ENCODE measurements at regions not wholly inside any gene's neighbourhood (a gene's known extent, or its start where the extent isn't known, plus 50 kb on each side); places are given as distances from the start of the nearest gene placed in this dataset.
A peak's percentile ranks its signal among the peaks of the same experiment; 100 is the strongest.
"Not testable (repeated sequence)": the region's sequence is repeated elsewhere in the genome, so short reads cannot be mapped to it uniquely, and the experiment has no call there.

DNA sequence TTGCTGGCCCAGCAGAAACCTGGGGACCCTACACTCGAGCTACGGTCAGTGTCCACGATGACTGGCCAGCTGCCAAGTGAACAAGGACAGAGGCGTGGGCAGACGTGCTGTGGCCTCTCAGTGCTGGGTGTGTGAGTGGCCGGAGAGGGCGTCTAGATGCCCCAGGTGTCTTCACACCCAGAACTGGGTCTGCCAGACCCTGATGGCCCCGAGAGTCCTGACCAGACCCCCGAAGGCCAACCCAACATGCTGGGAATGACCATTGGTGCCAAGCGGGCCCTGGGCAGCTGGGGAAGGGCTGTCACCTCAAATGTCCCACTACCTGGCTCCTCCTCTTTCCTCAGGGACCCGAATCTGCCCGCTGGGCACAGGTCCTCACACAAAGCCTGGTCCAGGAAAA is 104.5 kb upstream of the SULF2 start:
- H3K9me3 Mint-ChIP-seq (ENCODE audit: low read depth); H3K4me3 Mint-ChIP-seq (ENCODE audit: low read depth); DNase-seq (ENCODE audit: low spot score, unreplicated experiment); H3K36me3 Mint-ChIP-seq (ENCODE audit: insufficient read depth); H3K27me3 Mint-ChIP-seq; H3K27ac Mint-ChIP-seq: not testable (repeated sequence)
- peaks cover 11% of the 10 kb centered on the region for H3K4me1 Mint-ChIP-seq (ENCODE audit: low read depth)

DNA sequence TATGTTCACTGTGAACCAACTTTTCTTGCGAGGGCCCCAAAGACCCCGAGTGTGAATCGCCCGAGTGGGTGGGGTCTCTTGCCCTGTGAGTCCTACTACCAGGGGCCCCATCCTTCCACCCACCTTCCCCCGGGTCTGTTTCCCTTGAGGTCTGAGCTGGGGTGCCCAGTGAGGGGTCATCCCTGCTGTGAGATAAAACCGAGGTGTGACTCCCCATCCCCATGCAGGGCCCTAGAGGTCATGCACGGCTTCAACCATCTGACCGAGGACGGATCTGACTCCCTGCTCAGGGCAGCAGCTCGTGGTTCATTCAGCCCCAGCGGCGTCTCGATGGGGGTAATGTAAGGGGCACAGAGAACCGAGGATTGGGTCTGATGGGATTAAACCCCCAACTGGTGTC is 103.1 kb upstream of the SULF2 start:
- TF ChIP-seq, protein P1, sequence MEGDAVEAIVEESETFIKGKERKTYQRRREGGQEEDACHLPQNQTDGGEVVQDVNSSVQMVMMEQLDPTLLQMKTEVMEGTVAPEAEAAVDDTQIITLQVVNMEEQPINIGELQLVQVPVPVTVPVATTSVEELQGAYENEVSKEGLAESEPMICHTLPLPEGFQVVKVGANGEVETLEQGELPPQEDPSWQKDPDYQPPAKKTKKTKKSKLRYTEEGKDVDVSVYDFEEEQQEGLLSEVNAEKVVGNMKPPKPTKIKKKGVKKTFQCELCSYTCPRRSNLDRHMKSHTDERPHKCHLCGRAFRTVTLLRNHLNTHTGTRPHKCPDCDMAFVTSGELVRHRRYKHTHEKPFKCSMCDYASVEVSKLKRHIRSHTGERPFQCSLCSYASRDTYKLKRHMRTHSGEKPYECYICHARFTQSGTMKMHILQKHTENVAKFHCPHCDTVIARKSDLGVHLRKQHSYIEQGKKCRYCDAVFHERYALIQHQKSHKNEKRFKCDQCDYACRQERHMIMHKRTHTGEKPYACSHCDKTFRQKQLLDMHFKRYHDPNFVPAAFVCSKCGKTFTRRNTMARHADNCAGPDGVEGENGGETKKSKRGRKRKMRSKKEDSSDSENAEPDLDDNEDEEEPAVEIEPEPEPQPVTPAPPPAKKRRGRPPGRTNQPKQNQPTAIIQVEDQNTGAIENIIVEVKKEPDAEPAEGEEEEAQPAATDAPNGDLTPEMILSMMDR (IDR thresholded peaks at IDR 0.05; ENCODE audit: unreplicated experiment): no peak
- no peak for DNase-seq (ENCODE audit: low spot score, unreplicated experiment)
- Mint-ChIP-seq H3K36me3 (ENCODE audit: insufficient read depth) (no peaks in the 10 kb centered on the region), H3K27ac (no peak overlapping the region), H3K4me1 (ENCODE audit: low read depth) (peaks cover 11% of the 10 kb centered on the region), H3K9me3 (ENCODE audit: low read depth) (no peaks in the 10 kb centered on the region), H3K4me3 (ENCODE audit: low read depth) (no peak overlapping the region), H3K27me3 (peaks cover 5% of the 10 kb centered on the region)

DNA sequence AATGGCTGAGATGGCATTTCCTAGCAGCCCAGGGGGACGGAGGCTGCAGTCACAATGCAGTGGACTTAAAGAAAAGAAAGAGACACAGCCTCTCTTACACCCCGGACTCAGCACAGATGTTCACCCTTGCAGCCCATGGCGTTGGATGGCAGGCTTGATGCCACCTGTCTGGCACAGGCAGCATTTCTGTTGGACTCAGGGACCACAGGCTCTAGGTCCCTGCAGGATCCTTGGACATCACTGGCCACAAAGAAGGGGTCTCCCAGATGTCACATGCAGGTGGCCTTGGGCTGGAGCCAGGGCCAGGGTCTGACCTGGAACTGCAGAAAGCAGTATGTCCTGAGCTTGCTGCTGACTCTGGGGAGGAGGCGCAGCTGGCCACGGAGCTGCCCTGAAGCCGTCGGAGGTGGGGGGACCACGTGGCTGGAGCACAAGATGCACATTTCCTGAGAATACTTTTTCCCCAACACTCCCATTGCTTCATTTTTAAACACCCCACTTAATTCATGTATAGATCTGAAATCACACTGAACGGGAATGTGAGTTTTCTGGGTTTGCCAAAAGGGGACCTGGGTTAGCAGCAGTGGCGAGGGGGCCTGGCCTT is 102.3 kb upstream of the SULF2 start:
- TF ChIP-seq, protein P1 (IDR thresholded peaks at IDR 0.05; ENCODE audit: unreplicated experiment): no peak
- peaks cover 5% of the 10 kb centered on the region for H3K27me3 Mint-ChIP-seq
- no peak overlapping the region for H3K4me3 Mint-ChIP-seq (ENCODE audit: low read depth)
- no peak overlapping the region for H3K27ac Mint-ChIP-seq
- H3K36me3 Mint-ChIP-seq (ENCODE audit: insufficient read depth): no peaks in the 10 kb centered on the region
- peaks cover 11% of the 10 kb centered on the region for H3K4me1 Mint-ChIP-seq (ENCODE audit: low read depth)
- DNase-seq (ENCODE audit: low spot score, unreplicated experiment): no peak
- H3K9me3 Mint-ChIP-seq (ENCODE audit: low read depth): no peaks in the 10 kb centered on the region

DNA sequence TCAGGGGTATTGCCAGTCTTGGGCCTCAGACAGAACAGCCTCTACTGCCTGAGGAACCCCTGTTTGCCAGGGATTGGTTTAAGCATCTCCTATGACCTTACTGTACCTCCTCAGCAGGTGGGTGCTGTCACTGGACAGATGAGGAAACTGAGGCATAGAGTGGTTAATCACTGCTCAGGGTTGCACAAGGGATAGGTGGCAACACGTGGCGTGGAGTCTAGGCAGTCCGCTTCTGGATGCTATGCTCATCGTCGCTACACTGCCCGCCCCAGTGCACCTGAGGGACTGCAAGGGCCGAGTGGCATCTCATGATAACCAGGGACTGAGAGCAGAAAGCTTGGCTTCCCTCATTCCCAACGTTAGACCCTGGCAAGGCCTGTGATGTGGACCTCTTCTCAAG is 101.8 kb upstream of the SULF2 start:
- peaks cover 5% of the 10 kb centered on the region for H3K27me3 Mint-ChIP-seq
- H3K9me3 Mint-ChIP-seq (ENCODE audit: low read depth): no peaks in the 10 kb centered on the region
- H3K4me1 Mint-ChIP-seq (ENCODE audit: low read depth): peaks cover 11% of the 10 kb centered on the region
- TF ChIP-seq, protein P1 (IDR thresholded peaks at IDR 0.05; ENCODE audit: unreplicated experiment): no peak
- H3K27ac Mint-ChIP-seq: peak overlapping the region; percentile 10
- H3K4me3 Mint-ChIP-seq (ENCODE audit: low read depth): no peak overlapping the region
- DNase-seq (ENCODE audit: low spot score, unreplicated experiment): no peak
- H3K36me3 Mint-ChIP-seq (ENCODE audit: insufficient read depth): no peaks in the 10 kb centered on the region

DNA sequence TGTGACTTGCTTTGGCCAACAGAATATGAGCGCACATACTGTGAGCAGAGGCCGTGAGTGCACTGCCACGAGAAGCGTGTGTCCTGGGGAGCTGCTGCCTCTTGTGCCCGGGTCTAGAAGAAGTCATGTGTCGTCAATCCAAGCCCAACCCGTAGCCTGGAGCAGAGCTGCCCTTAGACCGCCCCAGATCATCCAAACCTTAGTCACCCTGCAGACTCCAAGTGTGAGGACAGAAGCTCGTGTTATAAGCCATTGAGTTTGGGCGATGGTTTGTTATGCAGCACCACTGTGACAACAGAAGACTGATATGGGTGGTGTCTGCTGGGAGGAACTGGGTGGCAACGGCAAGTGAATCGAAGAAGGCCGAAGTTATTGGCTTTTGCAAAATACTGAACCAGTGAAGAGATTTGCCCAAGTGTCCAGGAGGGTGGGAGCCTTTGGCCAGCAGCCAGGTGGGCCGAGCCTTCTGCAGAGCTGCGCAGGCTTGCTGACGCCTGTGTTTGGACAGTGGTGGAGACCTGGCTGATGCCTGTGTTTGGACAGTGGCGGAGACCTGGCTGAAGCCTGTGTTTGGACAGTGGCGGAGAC is 101.3 kb upstream of the SULF2 start:
- no peak overlapping the region for H3K4me3 Mint-ChIP-seq (ENCODE audit: low read depth)
- no peak for DNase-seq (ENCODE audit: low spot score, unreplicated experiment)
- H3K27ac Mint-ChIP-seq: peak overlapping the region; percentile 10
- peaks cover 11% of the 10 kb centered on the region for H3K4me1 Mint-ChIP-seq (ENCODE audit: low read depth)
- H3K27me3 Mint-ChIP-seq: peaks cover 5% of the 10 kb centered on the region
- H3K9me3 Mint-ChIP-seq (ENCODE audit: low read depth): no peaks in the 10 kb centered on the region
- TF ChIP-seq, protein P1 (IDR thresholded peaks at IDR 0.05; ENCODE audit: unreplicated experiment): no peak
- H3K36me3 Mint-ChIP-seq (ENCODE audit: insufficient read depth): no peaks in the 10 kb centered on the region

DNA sequence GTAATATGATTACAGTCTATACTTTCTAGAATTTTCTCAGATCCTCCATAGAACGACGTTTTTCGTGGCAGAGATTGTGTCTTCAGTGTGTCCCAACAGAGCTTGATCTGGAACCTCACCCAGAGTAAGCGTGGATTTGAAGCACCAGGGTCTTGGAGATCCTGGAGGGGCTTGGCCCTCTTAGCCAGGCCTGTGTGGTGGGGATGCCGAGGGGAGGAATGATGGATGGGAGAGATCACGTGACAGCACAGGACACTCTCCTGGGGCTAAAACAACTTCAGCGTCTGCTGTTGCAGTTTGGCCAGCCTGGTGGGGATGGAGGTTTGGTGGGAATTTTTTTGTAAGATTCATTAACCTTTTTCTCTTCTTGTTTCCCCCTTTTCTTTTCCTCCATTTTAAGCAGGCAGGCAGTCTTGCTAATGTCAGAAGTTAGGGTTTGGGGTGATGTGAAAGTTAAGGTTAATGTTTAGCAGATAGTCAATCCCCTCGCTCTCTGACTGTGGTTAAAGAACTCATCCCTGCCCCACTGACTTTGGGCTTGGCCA is 100.7 kb upstream of the SULF2 start:
- no peaks in the 10 kb centered on the region for H3K36me3 Mint-ChIP-seq (ENCODE audit: insufficient read depth)
- peaks cover 5% of the 10 kb centered on the region for H3K27me3 Mint-ChIP-seq
- no peak overlapping the region for H3K27ac Mint-ChIP-seq

DNA sequence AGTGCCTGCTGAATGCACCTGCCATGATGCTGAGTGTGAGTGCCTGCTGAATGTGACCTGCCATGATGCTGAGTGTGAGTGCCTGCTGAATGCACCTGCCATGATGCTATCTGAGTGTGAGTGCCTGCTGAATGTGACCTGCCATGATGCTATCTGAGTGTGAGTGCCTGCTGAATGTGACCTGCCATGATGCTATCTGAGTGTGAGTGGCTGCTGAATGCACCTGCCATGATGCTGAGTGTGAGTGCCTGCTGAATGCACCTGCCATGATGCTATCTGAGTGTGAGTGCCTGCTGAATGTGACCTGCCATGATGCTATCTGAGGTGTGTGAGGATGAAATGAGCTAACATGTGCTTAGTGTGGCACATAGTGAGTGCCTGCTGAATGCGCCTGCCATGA is 98.7 kb upstream of the SULF2 start:
- not testable (repeated sequence) for H3K9me3 Mint-ChIP-seq (ENCODE audit: low read depth); H3K27ac Mint-ChIP-seq; H3K36me3 Mint-ChIP-seq (ENCODE audit: insufficient read depth); H3K4me3 Mint-ChIP-seq (ENCODE audit: low read depth); DNase-seq (ENCODE audit: low spot score, unreplicated experiment); H3K27me3 Mint-ChIP-seq
- H3K4me1 Mint-ChIP-seq (ENCODE audit: low read depth): peaks cover 11% of the 10 kb centered on the region

More for the DNA sequence above, 100.7 kb upstream of the SULF2 start:
- TF ChIP-seq, protein P1 (IDR thresholded peaks at IDR 0.05; ENCODE audit: unreplicated experiment): no peak
- Mint-ChIP-seq H3K4me1 (ENCODE audit: low read depth) (peaks cover 11% of the 10 kb centered on the region), H3K9me3 (ENCODE audit: low read depth) (no peaks in the 10 kb centered on the region), H3K4me3 (ENCODE audit: low read depth) (no peak overlapping the region)
- DNase-seq (ENCODE audit: low spot score, unreplicated experiment): no peak

Measured in progenitor cell of endocrine pancreas (in vitro differentiated cells).